Spleen (tissue), 11 donors: ENCODE measurements at regions not wholly inside any gene's neighbourhood (a gene's known extent, or its start where the extent isn't known, plus 50 kb on each side); places are given as distances from the start of the nearest gene placed in this dataset.
A peak's percentile ranks its signal among the peaks of the same experiment; 100 is the strongest.

Source experiments
- DNase-seq: peaks from one replicate; pipeline ENCODE4 v3.0.0-alpha.2; 2020
- H3K27ac ChIP-seq, 8 donors: fragments of 200-600 bp; sonication (generic) in 7 of 8; 1 replicate in 4 of 8; 2 replicates in 4 of 8; pipeline versions ENCODE4 v1.5.0 to v1.8.0; 2016 to 2021; ENCODE audit warnings: inconsistent platforms in 4 of 8, mild to moderate bottlenecking in 4 of 8, moderate library complexity in 1 of 8
- H3K27me3 ChIP-seq, 7 donors: fragments of 200-600 bp; sonication (generic) in 6 of 7; replicated peaks in 1 of 7; 1 replicate in 4 of 7; 2 replicates in 3 of 7; pipeline versions ENCODE4 v1.5.0 to v1.8.0; 2016 to 2021; ENCODE audit warnings: inconsistent platforms in 3 of 7, mild to moderate bottlenecking in 1 of 7
- H3K36me3 ChIP-seq, 6 donors: fragments of 200-600 bp; sonication (generic) in 5 of 6; 1 replicate in 4 of 6; 2 replicates in 2 of 6; pipeline versions ENCODE4 v1.5.0 to v1.8.0; 2016 to 2021; ENCODE audit warnings: inconsistent platforms in 2 of 6
- H3K4me1 ChIP-seq, 6 donors: fragments of 200-600 bp; sonication (generic) in 5 of 6; 1 replicate in 3 of 6; 2 replicates in 3 of 6; pipeline versions ENCODE4 v1.5.0 to v1.8.0; 2016 to 2021; ENCODE audit warnings: inconsistent platforms in 3 of 6
- H3K4me3 ChIP-seq, 8 donors: fragments of 200-600 bp; sonication (generic) in 7 of 8; 1 replicate in 4 of 8; 2 replicates in 4 of 8; pipeline versions ENCODE4 v1.5.0 to v1.8.0; 2016 to 2021; ENCODE audit warnings: inconsistent platforms in 4 of 8, mild to moderate bottlenecking in 4 of 8, moderate library complexity in 2 of 8
- H3K9me3 ChIP-seq, 8 donors: fragments of 200-600 bp; sonication (generic) in 7 of 8; 1 replicate in 4 of 8; 2 replicates in 4 of 8; pipeline versions ENCODE4 v1.5.0 to v1.8.0; 2016 to 2021; ENCODE audit warnings: inconsistent platforms in 4 of 8
- POLR2A ChIP-seq, 3 donors: fragments of 450-650 bp; IDR thresholded peaks; one replicate each; pipeline ENCODE4 v1.5.1; 2017; ENCODE audit warnings: antibody characterized with exemption in 3 of 3, mild to moderate bottlenecking in 1 of 3
- POLR2AphosphoS5 ChIP-seq, 3 donors: sonication (generic); formaldehyde crosslinking; IDR thresholded peaks; one replicate each; pipeline ENCODE4 v1.5.1; 2017; ENCODE audit warnings: antibody characterized with exemption in 3 of 3
- WGBS, 5 donors: extraction: QIAGEN DNeasy Blood & Tissue Kit in 3 of 5; methylation state at CpG; one replicate each; pipeline versions ENCODE4 v1.1.5 to v1.1.7; 2013 to 2018; 5-methylcytosine and 5-hydroxymethylcytosine counted together
- intact Hi-C: fragments of 100-400 bp; cut with DNase I; formaldehyde crosslinking; loops from one replicate; pipeline ENCODE4 v1.15.0; 2023; ENCODE audit warnings: low total_unique reads
- TF ChIP-seq, protein P1 (sequence below), 11 experiments: fragments of 200-600 bp in 7 of 11; fragments of 450-650 bp in 4 of 11; sonication (generic) in 4 of 11; IDR thresholded peaks in 8 of 11; conservative IDR thresholded peaks in 3 of 11; 1 replicate in 7 of 11; 2 replicates in 4 of 11; pipeline versions ENCODE4 v1.4.0 to v1.8.0; 2016 to 2021; ENCODE audit warnings: antibody characterized with exemption in 11 of 11, inconsistent platforms in 4 of 11, mild to moderate bottlenecking in 1 of 11
- donor health status: healthy with polysubstance abuse.
- donor health status: DM: no; HTN: no; CAD: no; lungs with moderate emphysema.
- donor health status: DM: no; HTN: no; CAD: no.
- donor health status: Bipolar disorder and iron deficiency.
- donor health status: healthy.
- donor health status: DM: no; HTN: no; CAD: no.
- donor health status: DM: yes; HTN: yes; CAD: no.

DNA sequence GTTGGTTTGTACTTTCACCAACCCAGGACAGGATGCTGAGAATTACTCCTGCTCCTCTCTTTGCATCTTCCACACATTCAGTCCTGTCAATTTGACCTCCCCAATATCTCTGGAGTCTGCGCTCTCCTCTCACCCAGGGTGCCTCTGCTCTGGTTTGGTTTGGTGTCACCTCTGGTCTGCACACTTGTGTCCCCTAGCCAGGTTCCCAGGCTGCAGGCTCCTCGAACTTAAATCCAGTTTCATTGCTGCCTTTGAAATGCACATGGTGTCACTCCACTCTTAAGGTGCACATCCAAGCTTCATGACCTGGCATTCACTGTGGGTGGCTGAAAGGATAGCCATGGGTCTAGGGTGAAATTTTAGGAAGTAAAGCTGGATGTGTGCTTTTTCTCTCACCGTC, 271.6 kb downstream of the RPS24 start:
- Histone ChIP-seq H3K9me3 (peaks cover 0 to 3% (median 0%) of the 10 kb centered on the region in 8 donors), H3K36me3 (no peaks in the 10 kb centered on the region), H3K4me3 (no peak overlapping the region), H3K27ac (no peak overlapping the region), H3K4me1 (peaks cover 7 to 32% (median 21%) of the 10 kb centered on the region in 6 donors), H3K27me3 (no peaks in the 10 kb centered on the region)
- intact Hi-C loops: no loop called here
- 85 to 94% (median 87%) methylated on average over 3 of the region's 3 CpGs for WGBS, 5 donors
- DNase-seq: peak; percentile 63
- TF ChIP-seq POLR2AphosphoS5 (IDR thresholded peaks at IDR 0.05): no peak
- TF ChIP-seq POLR2A (IDR thresholded peaks at IDR 0.05): no peak
- TF ChIP-seq, protein P1, sequence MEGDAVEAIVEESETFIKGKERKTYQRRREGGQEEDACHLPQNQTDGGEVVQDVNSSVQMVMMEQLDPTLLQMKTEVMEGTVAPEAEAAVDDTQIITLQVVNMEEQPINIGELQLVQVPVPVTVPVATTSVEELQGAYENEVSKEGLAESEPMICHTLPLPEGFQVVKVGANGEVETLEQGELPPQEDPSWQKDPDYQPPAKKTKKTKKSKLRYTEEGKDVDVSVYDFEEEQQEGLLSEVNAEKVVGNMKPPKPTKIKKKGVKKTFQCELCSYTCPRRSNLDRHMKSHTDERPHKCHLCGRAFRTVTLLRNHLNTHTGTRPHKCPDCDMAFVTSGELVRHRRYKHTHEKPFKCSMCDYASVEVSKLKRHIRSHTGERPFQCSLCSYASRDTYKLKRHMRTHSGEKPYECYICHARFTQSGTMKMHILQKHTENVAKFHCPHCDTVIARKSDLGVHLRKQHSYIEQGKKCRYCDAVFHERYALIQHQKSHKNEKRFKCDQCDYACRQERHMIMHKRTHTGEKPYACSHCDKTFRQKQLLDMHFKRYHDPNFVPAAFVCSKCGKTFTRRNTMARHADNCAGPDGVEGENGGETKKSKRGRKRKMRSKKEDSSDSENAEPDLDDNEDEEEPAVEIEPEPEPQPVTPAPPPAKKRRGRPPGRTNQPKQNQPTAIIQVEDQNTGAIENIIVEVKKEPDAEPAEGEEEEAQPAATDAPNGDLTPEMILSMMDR (IDR thresholded peaks at IDR 0.05 in 8 of 11, conservative IDR thresholded peaks at IDR 0.05 in 3 of 11): no peak

DNA sequence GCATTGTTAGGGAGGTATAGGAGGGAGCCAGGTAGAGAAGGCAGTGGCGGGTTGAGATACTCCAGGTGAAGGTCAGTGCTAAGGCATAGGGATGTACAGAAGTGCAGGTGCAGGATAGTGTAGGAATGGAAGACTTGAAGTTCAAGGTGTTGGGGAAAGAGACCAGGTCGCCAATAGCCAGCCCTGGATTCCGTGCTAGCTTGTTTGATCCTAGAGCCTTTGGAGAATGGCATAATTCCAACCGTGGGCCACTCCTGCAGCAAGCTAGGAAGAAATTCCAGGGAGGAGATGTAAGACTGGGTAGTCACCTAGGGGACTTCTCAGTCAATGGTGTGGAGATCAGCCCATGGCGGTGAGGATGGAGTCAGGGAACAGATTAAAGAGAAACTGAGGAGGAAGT, 272.7 kb downstream of the RPS24 start:
- H3K36me3 ChIP-seq: no peaks in the 10 kb centered on the region
- no peaks in the 10 kb centered on the region for H3K9me3 ChIP-seq
- H3K27me3 ChIP-seq: no peaks in the 10 kb centered on the region
- DNase-seq: peak; percentile 34
- WGBS, 5 donors: 86 to 96% (median 88%) methylated on average over 5 of the region's 5 CpGs
- H3K27ac ChIP-seq: no peak overlapping the region
- TF ChIP-seq, protein P1 (IDR thresholded peaks at IDR 0.05 in 8 of 11, conservative IDR thresholded peaks at IDR 0.05 in 3 of 11): no peak
- TF ChIP-seq POLR2A (IDR thresholded peaks at IDR 0.05) (no peak), POLR2AphosphoS5 (IDR thresholded peaks at IDR 0.05) (no peak)
- no peak overlapping the region for H3K4me3 ChIP-seq
- peaks cover 7 to 25% (median 21%) of the 10 kb centered on the region in 6 donors for H3K4me1 ChIP-seq
- intact Hi-C loops: no loop called here

DNA sequence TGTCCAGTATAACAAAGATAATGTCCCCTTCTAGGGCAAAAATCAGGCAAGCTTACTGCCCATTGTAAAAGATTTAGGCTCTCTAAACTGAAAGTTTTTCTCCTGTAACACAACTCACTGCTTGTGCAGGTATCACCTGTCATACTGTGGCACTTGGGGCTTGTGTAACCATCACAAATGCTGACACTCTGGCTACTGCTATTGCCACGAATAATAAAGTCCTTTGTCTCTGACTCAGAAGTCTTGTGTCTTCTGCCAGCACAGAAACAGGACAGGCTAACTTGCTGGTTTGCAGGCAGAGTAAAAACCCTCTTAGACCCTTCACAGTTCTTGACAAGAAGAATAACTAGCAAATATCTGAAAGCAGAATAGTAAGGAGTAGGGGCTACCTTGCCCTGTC, 273.9 kb downstream of the RPS24 start:
- WGBS, 5 donors: 73 to 95% (median 85%) methylated on average over 1 of the region's 1 CpG
- DNase-seq: no peak
- Histone ChIP-seq H3K27me3 (no peaks in the 10 kb centered on the region), H3K4me1 (peaks cover 3 to 12% (median 10%) of the 10 kb centered on the region in 6 donors), H3K27ac (no peak overlapping the region), H3K9me3 (no peaks in the 10 kb centered on the region), H3K4me3 (no peak overlapping the region), H3K36me3 (no peaks in the 10 kb centered on the region)
- intact Hi-C loops: no loop called here
- TF ChIP-seq POLR2A (IDR thresholded peaks at IDR 0.05): no peak
- TF ChIP-seq, protein P1 (IDR thresholded peaks at IDR 0.05 in 8 of 11, conservative IDR thresholded peaks at IDR 0.05 in 3 of 11): no peak
- no peak for TF ChIP-seq POLR2AphosphoS5 (IDR thresholded peaks at IDR 0.05)

DNA sequence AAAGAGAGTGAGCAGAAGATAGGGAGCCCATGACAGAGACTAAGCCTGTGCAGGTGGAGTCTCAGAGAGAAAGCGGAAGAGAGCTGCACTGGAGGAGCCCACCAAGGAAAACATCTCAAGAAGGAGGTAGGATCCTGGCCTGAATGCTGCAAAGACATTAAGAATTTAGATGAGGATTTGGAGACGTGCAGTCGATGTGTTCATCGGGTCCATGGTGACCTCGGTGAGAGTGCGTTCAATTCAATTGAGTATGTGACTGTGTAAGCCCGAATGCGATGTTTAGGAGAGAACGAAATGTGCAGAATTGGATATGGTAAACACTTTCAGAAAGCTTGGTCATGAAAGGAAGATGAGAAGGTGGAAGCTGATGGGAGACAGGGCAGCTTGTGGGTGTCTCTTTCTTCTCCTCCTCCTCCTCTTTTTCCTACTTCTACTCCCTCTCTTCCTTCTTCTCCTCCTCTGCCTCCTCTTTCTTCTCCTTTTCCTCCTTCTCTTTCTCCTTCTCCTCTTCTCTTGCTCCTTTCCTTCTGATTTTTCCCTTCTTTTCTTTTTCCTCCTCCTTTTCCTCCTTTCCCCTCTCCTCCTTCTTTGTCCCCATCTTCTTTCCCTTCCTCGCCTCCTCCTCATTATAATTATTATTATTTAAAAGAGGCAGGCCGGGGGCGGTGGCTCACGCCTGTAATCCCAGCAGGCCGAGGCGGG, 276.0 kb downstream of the RPS24 start:
- intact Hi-C loops: no loop called here
- Histone ChIP-seq H3K36me3 (no peaks in the 10 kb centered on the region), H3K27me3 (no peaks in the 10 kb centered on the region), H3K4me1 (no peaks in the 10 kb centered on the region), H3K4me3 (no peak overlapping the region), H3K27ac (no peak overlapping the region), H3K9me3 (no peaks in the 10 kb centered on the region)
- TF ChIP-seq POLR2AphosphoS5 (IDR thresholded peaks at IDR 0.05) (no peak), POLR2A (IDR thresholded peaks at IDR 0.05) (no peak)
- TF ChIP-seq, protein P1 (IDR thresholded peaks at IDR 0.05 in 8 of 11, conservative IDR thresholded peaks at IDR 0.05 in 3 of 11): no peak
- DNase-seq: no peak
- 91 to 95% (median 94%) methylated on average over 15 of the region's 15 CpGs for WGBS, 5 donors
